HCT116 (cell line): ENCODE measurements at regions not wholly inside any gene's neighbourhood (a gene's known extent, or its start where the extent isn't known, plus 50 kb on each side); places are given as distances from the start of the nearest gene placed in this dataset.

Source experiments
- ATAC-seq: fragments of 200-7000 bp; cut with Tn5 transposase; 2 replicates; pipeline ENCODE4 v1.9.1; 2020; ENCODE audit warnings: mild to moderate bottlenecking, moderate library complexity
- BruUV-seq: library from RNA; stranded (reverse); fragments of 400-500 nt; replicated peaks from 2 replicates; lab custom pipeline; 2021; lab: Mats Ljungman, UMichigan
- CTCF ChIA-PET: fragments of 300-600 bp; sonication (Branson Sonifier 250); formaldehyde crosslinking; loops from one replicate; lab custom pipeline; 2021; ENCODE audit warnings: antibody characterized with exemption; lab: Charles Lee
- POLR2A ChIA-PET: fragments of 300-600, 350-600 bp; sonication (Branson Sonifier 250); formaldehyde crosslinking; loops from one replicate; lab custom pipeline; 2021; ENCODE audit warnings: antibody characterized with exemption; lab: Charles Lee
- RAD21 ChIA-PET, 2 experiments: fragments of 300-600 bp; sonication (Branson Sonifier 250); formaldehyde crosslinking; loops; one replicate each; lab custom pipeline; 2023; ENCODE audit warnings: low total read pairs in 2 of 2; ENCODE audit not compliant: uncharacterized antibody in 2 of 2, unreplicated experiment in 2 of 2, low non-redundant PET in 1 of 2; lab: Charles Lee
- DNase-seq: peaks from one replicate; pipeline ENCODE4 v3.0.0-alpha.2; 2010; ENCODE audit warnings: low read depth, low spot score
- H2AFZ ChIP-seq: fragments of 200-600 bp; shearing (Covaris generic), sonication (generic); 2 replicates; pipeline ENCODE4 v1.6.1; 2017; ENCODE audit warnings: low read depth, mixed run types, mixed read lengths, antibody characterized with exemption, low read length; ENCODE audit not compliant: poor library complexity, severe bottlenecking
- H3K27ac ChIP-seq: 2 replicates; pipeline ENCODE4 v1.5.1; 2012; ENCODE audit warnings: low read depth, low read length
- H3K27me3 ChIP-seq: fragments of 200-600 bp; sonication (generic); 2 replicates; pipeline ENCODE4 v1.6.1; 2016; ENCODE audit warnings: mixed run types, low read length, mixed read lengths; ENCODE audit not compliant: insufficient read depth
- H3K36me3 ChIP-seq, 2 experiments: fragments of 200-500 bp in 1 of 2; fragments of 200-600 bp in 1 of 2; sonication (Bioruptor generic) in 1 of 2; sonication (generic) in 1 of 2; 2 replicates each; pipeline versions ENCODE4 v1.5.1 to v1.6.1; 2014 to 2016; ENCODE audit warnings: low read length in 2 of 2, inconsistent platforms in 1 of 2, mixed read lengths in 1 of 2, mixed run types in 1 of 2; ENCODE audit not compliant: insufficient read depth in 2 of 2, control insufficient read depth in 1 of 2
- H3K4me1 ChIP-seq, 2 experiments: fragments of 200-600 bp in 1 of 2; sonication (generic) in 1 of 2; 2 replicates each; pipeline versions ENCODE4 v1.5.1 to v1.6.1; 2012 to 2017; ENCODE audit warnings: low read length in 2 of 2, inconsistent platforms in 1 of 2, mild to moderate bottlenecking in 1 of 2, mixed read lengths in 1 of 2, mixed run types in 1 of 2, moderate library complexity in 1 of 2; ENCODE audit not compliant: insufficient read depth in 2 of 2, control insufficient read depth in 1 of 2
- H3K4me2 ChIP-seq: fragments of 200-600 bp; sonication (generic); 2 replicates; pipeline ENCODE4 v1.6.1; 2017; ENCODE audit warnings: mixed run types, low read length, mixed read lengths
- H3K4me3 ChIP-seq, 2 experiments: fragments of 200-600 bp in 1 of 2; sonication (generic) in 1 of 2; replicated peaks in 1 of 2; 2 replicates each; pipeline ENCODE4 v1.5.1; 2011 to 2016; ENCODE audit warnings: low read length in 2 of 2, control low read depth in 1 of 2, low read depth in 1 of 2, mild to moderate bottlenecking in 1 of 2, mixed read lengths in 1 of 2, mixed run types in 1 of 2
- H3K79me2 ChIP-seq: fragments of 200-600 bp; sonication (generic); 2 replicates; pipeline ENCODE4 v1.6.1; 2017; ENCODE audit warnings: mild to moderate bottlenecking, mixed run types, low read length, moderate library complexity, mixed read lengths; ENCODE audit not compliant: insufficient read depth
- H3K9ac ChIP-seq: fragments of 200-600 bp; sonication (generic); 2 replicates; pipeline ENCODE4 v1.6.1; 2016; ENCODE audit warnings: low read length, mixed read lengths
- H3K9me2 ChIP-seq: fragments of 200-600 bp; sonication (generic), shearing (Covaris generic); 2 replicates; pipeline ENCODE4 v1.6.1; 2017; ENCODE audit warnings: mixed run types, mild to moderate bottlenecking, moderate library complexity; ENCODE audit not compliant: insufficient read depth
- H3K9me3 ChIP-seq, 2 experiments: fragments of 200-500 bp in 1 of 2; fragments of 200-600 bp in 1 of 2; sonication (Bioruptor generic) in 1 of 2; sonication (generic) in 1 of 2; 2 replicates each; pipeline ENCODE4 v1.6.1; 2014 to 2017; ENCODE audit warnings: low read length in 2 of 2, mixed read lengths in 2 of 2, inconsistent platforms in 1 of 2, low read depth in 1 of 2, mild to moderate bottlenecking in 1 of 2, mixed run types in 1 of 2, moderate library complexity in 1 of 2; ENCODE audit not compliant: control insufficient read depth in 1 of 2, insufficient read depth in 1 of 2
- H4K20me1 ChIP-seq: fragments of 200-600 bp; sonication (generic), shearing (Covaris generic); 2 replicates; pipeline ENCODE4 v1.6.1; 2017; ENCODE audit warnings: mixed run types, mild to moderate bottlenecking, moderate library complexity; ENCODE audit not compliant: insufficient read depth
- CBX3 ChIP-seq: IDR thresholded peaks from 2 replicates; pipeline ENCODE4 v1.6.1; 2012; ENCODE audit warnings: low read depth
- CEBPB ChIP-seq: IDR thresholded peaks from 2 replicates; pipeline ENCODE4 v1.6.1; 2012; ENCODE audit warnings: low read depth
- EGR1 ChIP-seq: IDR thresholded peaks from 2 replicates; pipeline ENCODE4 v1.6.1; 2012; ENCODE audit warnings: low read depth
- ELF1 ChIP-seq: IDR thresholded peaks from 2 replicates; pipeline ENCODE4 v1.6.1; 2012; ENCODE audit warnings: low read depth, borderline replicate concordance
- EZH2 ChIP-seq: fragments of 200-600 bp; sonication (generic); IDR thresholded peaks from 2 replicates; pipeline ENCODE4 v1.6.1; 2017; ENCODE audit warnings: antibody characterized with exemption, mixed run types
- EZH2phosphoT487 ChIP-seq: fragments of 200-600 bp; IDR thresholded peaks from 2 replicates; pipeline ENCODE4 v1.6.1; 2018; ENCODE audit warnings: antibody characterized with exemption, borderline replicate concordance
- FOSL1 ChIP-seq: IDR thresholded peaks from 2 replicates; pipeline ENCODE4 v1.6.1; 2012; ENCODE audit warnings: low read depth
- JUND ChIP-seq: IDR thresholded peaks from 2 replicates; pipeline ENCODE4 v1.6.1; 2012
- POLR2A ChIP-seq: IDR thresholded peaks from 2 replicates; pipeline ENCODE4 v1.7.0; 2011; ENCODE audit warnings: borderline replicate concordance; ENCODE audit not compliant: insufficient read depth, insufficient read length; ENCODE audit errors: extremely low read depth
- POLR2AphosphoS5 ChIP-seq: IDR thresholded peaks from 2 replicates; pipeline ENCODE4 v1.6.1; 2011; ENCODE audit warnings: mild to moderate bottlenecking, low read depth, low read length, moderate library complexity
- RAD21 ChIP-seq: IDR thresholded peaks from 2 replicates; pipeline ENCODE4 v1.6.1; 2012; ENCODE audit warnings: low read depth, mild to moderate bottlenecking
- SIN3A ChIP-seq: IDR thresholded peaks from 2 replicates; pipeline ENCODE4 v1.6.1; 2012; ENCODE audit warnings: low read depth
- SP1 ChIP-seq: IDR thresholded peaks from 2 replicates; pipeline ENCODE4 v1.6.1; 2012; ENCODE audit warnings: low read depth
- SRF ChIP-seq: IDR thresholded peaks from 2 replicates; pipeline ENCODE4 v1.6.1; 2012; ENCODE audit warnings: low read depth
- TCF7L2 ChIP-seq: IDR thresholded peaks from 2 replicates; pipeline ENCODE4 v1.7.0; 2011; ENCODE audit warnings: borderline replicate concordance, inconsistent platforms; ENCODE audit not compliant: insufficient read depth, insufficient read length; ENCODE audit errors: extremely low read depth
- YY1 ChIP-seq: IDR thresholded peaks from 2 replicates; pipeline ENCODE4 v1.6.1; 2011; ENCODE audit warnings: low read length, low read depth, moderate library complexity, mild to moderate bottlenecking; ENCODE audit not compliant: insufficient replicate concordance; ENCODE audit errors: extremely low read depth
- ZFX ChIP-seq: fragments of 450-650 bp; IDR thresholded peaks from 2 replicates; pipeline ENCODE4 v1.6.1; 2017
- ZNF274 ChIP-seq: fragments of 200-500 bp; sonication (Bioruptor generic); IDR thresholded peaks from 2 replicates; pipeline ENCODE4 v1.6.1; 2014; ENCODE audit warnings: mild to moderate bottlenecking, low read depth, low read length, inconsistent platforms
- intact Hi-C: fragments of 100-400 bp; cut with micrococcal nuclease; formaldehyde crosslinking; loops from 2 replicates; pipeline ENCODE4 v1.10.0; 2022
- TF ChIP-seq, protein P1 (sequence below), 3 experiments: fragments of 200-600 bp in 1 of 3; sonication (generic) in 1 of 3; IDR thresholded peaks in 2 of 3; conservative IDR thresholded peaks in 1 of 3; 2 replicates each; pipeline ENCODE4 v1.5.1; 2012 to 2017; ENCODE audit warnings: low read depth in 2 of 3, low read length in 2 of 3, antibody characterized with exemption in 1 of 3, borderline replicate concordance in 1 of 3, control low read depth in 1 of 3, mild to moderate bottlenecking in 1 of 3, mixed read lengths in 1 of 3, mixed run types in 1 of 3, moderate library complexity in 1 of 3; ENCODE audit not compliant: insufficient read depth in 1 of 3
- TF ChIP-seq, protein P2 (sequence below): IDR thresholded peaks from 2 replicates; pipeline ENCODE4 v1.6.1; 2012

DNA sequence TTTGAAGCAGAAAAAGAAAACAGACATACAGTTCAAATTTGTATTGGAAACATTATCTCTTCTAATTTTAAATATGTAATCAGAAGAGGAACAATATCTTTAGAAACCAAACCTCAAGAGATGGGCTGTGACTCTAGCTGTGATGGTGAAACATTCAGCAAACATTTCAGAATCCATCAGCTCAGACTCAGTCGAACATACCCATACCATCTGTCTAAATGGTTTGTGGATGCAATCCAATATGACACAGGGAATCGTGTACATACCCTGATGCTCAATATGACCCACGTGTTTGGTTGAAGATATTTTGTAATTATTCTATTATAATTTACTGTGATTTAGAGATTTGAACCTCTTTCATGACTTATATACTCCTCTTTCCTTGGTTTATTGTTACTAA is 665.2 kb upstream of the CDH8 start:
- CTCF ChIA-PET: no interaction called here
- BruUV-seq: no TSS peak

More for the DNA sequence above, 665.2 kb upstream of the CDH8 start:
- Histone ChIP-seq H3K27ac (no peak overlapping the region), H3K79me2 (no peaks in the 10 kb centered on the region), H3K9me2 (no peaks in the 10 kb centered on the region), H3K36me3 (no peaks in the 10 kb centered on the region), H3K4me2 (no peak overlapping the region), H2AFZ (no peak overlapping the region), H3K9ac (no peak overlapping the region), H4K20me1 (no peaks in the 10 kb centered on the region), H3K4me1 (no peaks in the 10 kb centered on the region), H3K4me3 (no peak overlapping the region), H3K9me3 (peaks cover 9 to 25% of the 10 kb centered on the region in 2 experiments; a peak in 3 of 4 replicates), H3K27me3 (no peaks in the 10 kb centered on the region)
- TF ChIP-seq CEBPB (no peak), YY1 (no peak), SP1 (no peak), TCF7L2 (no peak), EZH2 (no peak), JUND (no peak), ELF1 (no peak), POLR2AphosphoS5 (no peak), ZFX (no peak), SRF (no peak), FOSL1 (no peak), ZNF274 (no peak), RAD21 (no peak), EGR1 (no peak), POLR2A (no peak), SIN3A (no peak), CBX3 (no peak), EZH2phosphoT487 (no peak)
- TF ChIP-seq, protein P1, sequence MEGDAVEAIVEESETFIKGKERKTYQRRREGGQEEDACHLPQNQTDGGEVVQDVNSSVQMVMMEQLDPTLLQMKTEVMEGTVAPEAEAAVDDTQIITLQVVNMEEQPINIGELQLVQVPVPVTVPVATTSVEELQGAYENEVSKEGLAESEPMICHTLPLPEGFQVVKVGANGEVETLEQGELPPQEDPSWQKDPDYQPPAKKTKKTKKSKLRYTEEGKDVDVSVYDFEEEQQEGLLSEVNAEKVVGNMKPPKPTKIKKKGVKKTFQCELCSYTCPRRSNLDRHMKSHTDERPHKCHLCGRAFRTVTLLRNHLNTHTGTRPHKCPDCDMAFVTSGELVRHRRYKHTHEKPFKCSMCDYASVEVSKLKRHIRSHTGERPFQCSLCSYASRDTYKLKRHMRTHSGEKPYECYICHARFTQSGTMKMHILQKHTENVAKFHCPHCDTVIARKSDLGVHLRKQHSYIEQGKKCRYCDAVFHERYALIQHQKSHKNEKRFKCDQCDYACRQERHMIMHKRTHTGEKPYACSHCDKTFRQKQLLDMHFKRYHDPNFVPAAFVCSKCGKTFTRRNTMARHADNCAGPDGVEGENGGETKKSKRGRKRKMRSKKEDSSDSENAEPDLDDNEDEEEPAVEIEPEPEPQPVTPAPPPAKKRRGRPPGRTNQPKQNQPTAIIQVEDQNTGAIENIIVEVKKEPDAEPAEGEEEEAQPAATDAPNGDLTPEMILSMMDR (IDR thresholded peaks at IDR 0.05 in 2 of 3, conservative IDR thresholded peaks at IDR 0.05 in 1 of 3; ENCODE audit: borderline replicate concordance in 1 of 3, insufficient read depth in 1 of 3, low read depth in 2 of 3, low read length in 2 of 3): no peak
- TF ChIP-seq, protein P2, sequence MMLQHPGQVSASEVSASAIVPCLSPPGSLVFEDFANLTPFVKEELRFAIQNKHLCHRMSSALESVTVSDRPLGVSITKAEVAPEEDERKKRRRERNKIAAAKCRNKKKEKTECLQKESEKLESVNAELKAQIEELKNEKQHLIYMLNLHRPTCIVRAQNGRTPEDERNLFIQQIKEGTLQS: no peak
- ChIA-PET RAD21 (no interaction called here), POLR2A (no interaction called here)
- ATAC-seq (no peak), DNase-seq (no peak)
- intact Hi-C loops: no loop called here
